ENCODE measurements at regions not wholly inside any gene's neighbourhood (a gene's known extent, or its start where the extent isn't known, plus 50 kb on each side); places are given as distances from the start of the nearest gene placed in this dataset.
A peak's percentile ranks its signal among the peaks of the same experiment; 100 is the strongest.
"Not testable (repeated sequence)": the region's sequence is repeated elsewhere in the genome, so short reads cannot be mapped to it uniquely, and the experiment has no call there.

DNA sequence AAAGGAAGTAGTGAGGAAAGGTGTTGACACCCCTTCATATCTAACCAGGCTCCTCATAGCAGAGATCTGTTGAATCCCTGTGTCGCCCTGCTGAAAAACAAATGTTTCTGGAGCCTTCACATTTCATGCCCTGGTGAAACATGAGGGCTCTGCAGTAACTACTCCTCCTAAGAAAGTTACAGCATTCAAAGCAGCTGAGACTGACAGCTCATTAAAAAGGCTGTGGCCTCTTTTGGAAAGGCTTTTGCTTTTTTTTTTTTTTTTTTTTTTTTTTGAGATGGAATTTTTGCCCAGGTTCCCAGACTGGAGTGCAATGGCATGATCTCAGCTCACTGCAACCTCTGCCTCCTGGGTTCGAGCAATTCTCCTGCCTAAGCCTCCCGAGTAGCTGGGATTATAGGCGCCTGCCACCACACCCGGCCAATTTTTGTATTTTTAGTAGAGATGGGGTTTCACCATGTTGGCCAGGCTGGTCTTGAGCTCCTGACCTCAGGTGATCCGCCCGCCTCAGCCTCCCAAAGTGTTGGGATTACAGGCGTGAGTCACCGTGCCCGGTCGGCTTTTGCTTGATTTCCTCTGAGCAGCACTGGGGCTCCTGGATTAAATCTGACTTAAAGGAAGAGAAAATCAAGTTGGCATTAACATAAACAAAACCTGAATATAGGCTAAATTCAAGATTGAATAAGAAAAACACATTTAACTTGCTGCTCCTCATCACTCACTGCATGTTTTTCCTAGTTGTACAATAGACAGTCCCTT, 112.9 kb downstream of the PCSK1 start:
- FAIRE-seq = not testable (repeated sequence)

DNA sequence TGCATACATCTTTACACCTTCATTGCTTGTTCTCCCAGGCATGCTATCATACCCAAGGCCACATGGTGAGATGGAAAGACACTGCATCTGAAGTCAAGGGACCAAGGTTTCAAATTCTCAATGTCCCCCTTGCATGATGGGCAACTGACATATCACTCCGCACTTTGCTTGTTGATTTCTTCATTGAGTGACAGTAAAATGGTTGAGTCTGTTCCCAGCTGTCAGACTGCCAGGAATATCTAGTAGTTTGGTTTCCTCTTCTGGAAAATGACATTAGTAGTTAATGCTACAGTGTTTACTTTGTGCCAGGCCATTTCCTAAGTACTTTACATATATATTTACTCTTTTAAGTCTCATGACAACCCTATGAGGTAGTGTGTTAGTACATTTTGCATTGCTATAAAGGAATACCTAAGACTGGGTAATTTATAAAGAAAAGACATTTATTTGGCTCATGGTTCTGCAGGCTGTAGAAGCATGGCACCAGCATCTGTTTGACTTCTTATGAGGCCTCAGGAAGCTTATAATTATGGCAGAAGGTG, 114.4 kb downstream of the PCSK1 start:
- no peak for FAIRE-seq

DNA sequence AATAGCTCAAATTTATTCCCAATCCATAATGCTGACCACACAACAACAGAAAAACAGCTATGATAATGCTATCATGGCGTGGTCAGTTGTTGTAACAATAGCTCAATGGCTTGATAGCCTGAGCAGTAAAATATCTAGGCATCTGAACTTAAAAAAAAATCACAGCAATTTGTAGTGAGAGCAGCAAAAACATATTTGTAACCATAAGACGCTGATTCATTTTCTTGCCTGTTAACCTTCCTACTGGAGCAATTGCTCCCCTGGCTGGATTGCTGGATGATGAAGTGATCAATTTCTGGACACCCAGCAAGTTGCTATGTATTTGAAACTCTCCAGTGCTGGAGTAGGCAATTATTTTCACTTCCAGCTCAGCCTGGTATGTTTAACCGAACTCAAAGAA, 115.1 kb downstream of the PCSK1 start:
- no peak for FAIRE-seq

DNA sequence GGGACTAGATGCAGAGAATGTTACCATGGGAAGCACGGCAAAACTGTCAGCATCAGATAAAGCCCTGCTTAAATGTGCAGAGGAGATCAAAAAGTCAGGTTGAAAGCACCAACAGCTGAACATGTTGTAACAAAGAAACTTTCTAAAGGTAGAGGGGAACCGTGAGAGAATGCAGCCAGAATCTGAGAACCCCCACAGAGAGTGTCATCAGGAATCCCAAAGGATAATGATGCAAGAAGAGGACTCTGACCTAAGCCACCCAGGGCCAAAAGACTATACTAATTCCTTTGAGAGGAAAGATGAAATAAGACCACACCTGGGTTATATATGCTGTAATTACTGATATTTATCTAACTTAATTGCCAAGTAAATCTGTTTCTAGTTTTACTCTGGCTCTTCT, 116.6 kb downstream of the PCSK1 start:
- no peak for FAIRE-seq

DNA sequence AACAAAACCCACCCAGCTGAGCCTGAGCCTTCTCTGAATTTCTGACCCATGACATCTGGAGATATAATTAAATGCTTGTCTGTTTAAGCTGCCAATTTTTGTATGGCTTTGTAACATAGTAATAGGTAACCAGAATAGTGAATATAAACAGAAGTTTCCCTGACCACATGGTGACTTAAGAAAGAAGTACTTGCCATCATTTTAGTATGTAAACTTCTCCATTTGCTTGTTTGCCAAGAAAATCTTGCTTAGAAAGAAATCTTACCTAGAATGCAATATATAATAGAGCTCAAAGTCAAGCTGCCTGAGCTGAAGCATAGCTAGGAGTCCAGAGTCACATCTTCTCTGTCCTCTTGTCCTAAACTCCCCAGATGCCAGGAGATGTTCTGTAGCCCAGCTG, 117.0 kb downstream of the PCSK1 start:
- no peak for FAIRE-seq

DNA sequence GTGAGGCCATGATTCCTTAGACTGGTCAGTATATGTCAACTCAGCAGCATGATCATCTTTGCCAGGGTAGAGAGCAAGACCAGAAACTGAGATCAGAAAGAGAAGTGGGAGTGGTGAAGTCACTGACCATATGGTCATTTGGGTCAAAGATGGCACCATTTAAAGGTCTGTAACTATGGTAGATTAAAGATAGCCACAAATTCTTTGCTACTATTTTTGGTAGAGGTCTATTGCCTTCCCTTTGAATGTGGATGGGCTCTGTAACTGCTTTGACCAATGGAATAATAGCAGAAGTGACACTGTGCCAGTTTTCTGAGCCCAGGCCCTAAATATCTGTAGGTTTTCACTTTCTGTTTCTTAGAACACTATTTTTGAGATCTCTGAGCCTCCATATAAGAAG, 117.6 kb downstream of the PCSK1 start:
- FAIRE-seq = no peak

DNA sequence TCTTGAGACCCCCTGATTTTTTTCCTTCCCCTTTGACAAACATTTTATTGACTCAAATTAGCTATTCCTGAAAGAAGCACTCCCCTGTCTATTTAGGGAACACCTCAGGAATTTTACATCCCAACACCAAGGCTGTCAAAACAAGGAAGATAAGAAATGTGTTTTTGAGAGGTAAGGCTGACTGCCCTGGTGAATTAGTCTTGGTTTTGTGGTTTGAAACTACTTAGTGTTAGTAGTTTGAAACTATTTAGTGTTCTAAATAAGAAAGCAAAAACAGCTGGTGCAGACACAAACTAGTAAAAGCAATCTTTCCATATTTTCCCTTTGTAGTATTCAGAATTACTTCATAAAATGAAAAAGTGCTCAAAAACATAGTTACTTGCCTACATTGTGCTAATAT, 120.7 kb downstream of the PCSK1 start:
- no peak for FAIRE-seq

DNA sequence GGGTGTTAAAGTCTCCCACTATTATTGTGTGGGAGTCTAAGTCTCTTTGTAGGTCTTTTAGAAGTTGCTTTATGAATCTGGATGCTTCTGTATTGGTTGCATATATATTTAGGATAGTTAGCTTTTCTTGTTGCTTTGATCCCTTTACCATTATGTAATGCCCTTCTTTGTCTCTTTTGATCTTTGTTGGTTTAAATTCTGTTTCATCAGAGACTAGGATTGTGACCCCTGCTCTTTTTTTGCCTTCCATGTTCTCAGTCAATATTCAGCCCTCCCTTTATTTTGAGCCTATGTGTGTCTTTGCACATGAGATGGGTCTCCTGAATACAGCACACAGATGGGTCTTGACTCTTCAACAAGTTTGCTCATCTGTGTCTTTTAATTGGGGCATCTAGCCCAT, 126.0 kb downstream of the PCSK1 start:
- FAIRE-seq = not testable (repeated sequence)

DNA sequence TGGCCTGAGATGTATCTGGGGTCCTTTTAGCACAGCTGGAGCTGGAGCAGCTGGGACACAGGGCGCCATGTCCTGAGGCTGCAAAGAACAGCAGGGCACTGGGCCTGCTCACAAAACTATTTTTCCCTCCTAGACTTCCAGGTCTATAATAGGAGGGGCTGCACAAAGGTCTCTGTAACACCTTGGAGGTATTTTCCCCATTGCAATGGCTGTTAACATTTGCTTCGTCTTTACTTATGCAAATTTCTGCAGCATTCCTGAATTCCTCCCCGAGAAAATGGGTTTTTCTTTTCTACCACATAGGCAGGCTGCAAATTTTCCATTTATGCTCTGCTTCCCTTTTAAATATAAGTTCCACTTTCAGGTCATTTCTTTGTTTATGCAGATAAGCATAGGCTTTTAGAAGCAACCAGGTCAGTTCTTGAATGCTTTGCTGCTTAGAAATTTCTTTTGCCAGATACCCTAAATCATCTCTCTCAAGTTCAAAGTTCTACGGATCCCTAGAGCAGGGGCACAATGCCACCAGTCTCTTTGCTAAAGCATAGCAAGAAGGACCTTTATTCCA, 130.8 kb downstream of the PCSK1 start:
- no peak for FAIRE-seq

DNA sequence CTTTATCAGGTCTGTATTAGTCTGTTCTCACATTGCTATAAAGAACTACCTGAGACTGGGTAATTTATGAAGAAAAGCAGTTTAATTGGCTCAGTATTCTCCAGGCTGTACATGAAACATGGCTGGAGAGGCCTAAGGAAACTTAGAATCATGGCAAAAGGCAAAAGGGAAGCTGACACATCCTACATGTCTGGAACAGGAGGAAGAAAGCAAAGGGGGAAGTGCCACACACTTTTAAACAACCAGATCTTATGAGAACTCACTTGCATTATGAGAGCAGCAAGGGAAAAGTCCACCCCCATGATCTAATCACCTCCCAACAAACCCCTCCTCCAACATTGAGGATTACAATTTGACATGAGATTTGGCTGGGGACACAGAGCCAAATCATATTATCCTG, 132.1 kb downstream of the PCSK1 start:
- FAIRE-seq = no peak

DNA sequence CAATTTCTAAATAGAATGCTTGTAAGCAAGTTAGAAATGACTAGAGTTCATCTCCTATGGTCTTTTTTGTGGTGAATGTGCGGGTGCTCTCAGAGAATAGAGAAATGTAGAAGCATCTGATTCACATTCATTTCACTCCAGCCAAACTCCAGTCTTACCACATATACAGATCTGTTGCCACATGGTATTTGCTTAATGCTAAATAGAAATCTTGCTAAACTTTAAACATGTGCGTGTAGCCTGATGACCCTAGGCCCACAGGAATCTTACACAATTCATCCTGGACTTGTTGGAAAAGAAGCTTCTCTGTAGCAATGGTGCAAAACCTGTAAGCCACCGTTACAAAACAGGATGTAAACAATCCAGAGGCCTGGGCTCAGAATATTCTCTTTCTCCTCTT, 135.2 kb downstream of the PCSK1 start:
- no peak for FAIRE-seq

DNA sequence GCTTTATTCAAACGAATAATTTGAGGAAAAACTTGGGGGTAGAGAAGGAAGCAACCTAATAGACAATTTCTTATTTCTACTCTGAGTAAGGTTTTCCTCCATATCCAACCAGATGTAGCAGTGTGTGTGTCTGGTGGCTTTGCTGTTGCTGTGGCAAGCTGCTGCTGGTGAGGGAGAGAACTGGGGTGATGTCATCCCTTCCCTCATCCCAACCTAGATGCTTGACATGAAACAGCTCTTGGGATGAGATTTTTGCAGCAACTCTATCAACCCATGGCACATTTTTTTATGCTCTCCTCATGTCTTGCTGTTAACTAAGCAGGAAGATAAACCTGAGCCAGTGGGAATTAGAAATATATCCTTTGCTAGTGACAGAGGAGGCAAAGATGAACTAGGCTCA, 135.8 kb downstream of the PCSK1 start:
- FAIRE-seq = peak; percentile 9

DNA sequence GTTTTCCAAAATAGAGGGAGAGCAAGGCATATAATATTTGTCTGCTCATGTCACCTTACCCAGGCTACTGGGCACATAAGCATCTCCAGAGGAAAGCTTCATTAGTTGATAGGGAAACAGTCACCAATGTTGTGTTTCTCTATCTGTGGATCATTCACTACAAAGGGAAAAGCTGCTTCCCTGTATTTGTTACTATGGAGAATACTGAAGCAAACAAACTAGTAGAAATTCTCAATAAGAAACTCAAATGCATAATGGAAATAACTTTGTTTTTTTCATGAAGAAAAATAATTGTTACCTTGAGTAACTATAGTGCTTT, 138.2 kb downstream of the PCSK1 start:
- FAIRE-seq = peak; percentile 90

DNA sequence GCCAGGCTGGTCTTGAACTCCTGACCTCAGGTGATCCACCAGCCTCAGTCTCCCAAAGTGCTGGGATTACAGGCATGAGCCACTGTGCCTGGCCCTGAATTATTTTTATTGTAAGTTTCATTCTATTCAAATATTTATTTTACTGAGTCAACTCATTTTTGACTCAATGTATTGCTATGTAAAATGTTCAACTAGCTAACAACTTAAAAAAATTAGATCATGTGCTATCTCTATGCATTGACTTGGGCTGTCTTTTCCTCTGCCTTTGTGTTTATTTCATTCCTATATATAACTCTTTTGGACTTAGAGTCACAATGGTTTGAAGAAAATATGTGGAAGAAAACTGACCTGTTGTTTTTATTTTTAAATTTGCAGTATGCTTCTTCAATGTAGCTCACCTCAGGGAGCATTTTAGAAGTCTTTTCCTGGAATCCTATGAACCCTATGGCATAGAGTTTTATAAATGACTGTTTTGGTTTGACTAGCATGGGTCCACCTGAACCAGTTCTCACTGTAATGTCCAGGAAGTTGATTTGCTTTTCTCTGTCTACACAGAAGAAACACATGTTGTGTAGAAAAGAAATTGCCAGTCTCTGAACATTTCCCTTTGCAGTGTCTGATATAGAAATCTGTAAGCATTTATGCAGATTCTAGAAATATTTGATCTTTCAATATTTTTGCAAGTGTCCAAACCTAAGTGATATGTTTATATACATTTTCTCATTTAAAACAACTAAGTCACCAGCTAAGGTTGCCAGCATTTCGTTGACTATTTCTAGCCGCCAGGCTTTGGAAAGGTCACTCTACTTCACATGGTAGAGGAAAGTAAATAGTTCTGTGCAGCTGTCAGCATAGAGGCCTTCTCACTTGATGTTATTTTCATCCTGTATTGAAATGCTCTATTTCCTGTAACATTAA, 138.8 kb downstream of the PCSK1 start:
- no peak for FAIRE-seq

DNA sequence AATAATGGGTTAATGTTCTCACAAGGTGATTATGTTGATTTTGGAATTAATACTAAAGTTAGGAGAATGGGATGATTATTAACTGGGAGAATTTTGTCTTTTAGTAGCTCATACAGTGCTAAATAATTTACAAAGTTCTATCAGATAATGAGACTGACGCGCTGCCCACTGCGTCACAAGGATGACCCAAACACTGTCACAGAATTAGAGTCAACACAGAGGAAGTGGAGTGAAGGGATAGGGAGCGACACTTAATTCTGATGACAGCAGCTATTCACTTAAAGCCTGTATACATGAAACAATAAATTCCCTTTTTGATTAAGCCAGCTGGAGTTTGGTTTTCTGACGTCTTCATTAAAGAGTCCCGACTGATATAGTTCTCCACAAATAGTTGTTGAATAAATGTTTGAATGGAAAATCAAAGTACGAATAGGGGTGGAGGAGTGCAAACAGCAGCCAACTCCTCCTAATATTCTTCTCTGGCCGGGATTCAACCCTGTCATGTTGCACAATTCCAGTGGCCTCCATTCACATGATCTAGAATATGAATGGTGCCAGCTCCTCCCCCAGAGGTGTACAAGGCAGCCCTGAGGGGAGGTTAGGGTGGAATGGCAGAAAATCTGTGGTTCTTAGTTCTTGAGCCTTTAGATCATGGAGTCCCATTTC, 140.3 kb downstream of the PCSK1 start:
- FAIRE-seq = no peak

DNA sequence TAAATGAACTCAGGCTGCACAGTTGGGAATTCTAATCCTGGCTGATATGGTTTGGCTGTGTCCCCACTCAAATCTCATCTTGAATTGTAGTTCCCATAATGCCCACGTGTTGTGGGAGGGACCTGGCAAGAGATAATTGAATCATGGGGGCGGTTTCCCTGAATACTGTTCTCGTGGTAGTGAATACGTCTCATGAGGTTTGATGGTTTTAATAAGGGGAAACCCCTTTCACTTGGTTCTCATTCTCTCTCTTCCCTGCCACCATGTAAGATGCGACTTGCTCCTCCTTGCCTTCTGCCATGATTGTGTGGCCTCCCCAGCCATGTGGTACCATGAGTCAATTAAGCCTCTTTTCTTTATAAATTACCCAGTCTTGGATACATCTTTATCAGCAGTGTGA, 143.8 kb downstream of the PCSK1 start:
- FAIRE-seq = not testable (repeated sequence)

DNA sequence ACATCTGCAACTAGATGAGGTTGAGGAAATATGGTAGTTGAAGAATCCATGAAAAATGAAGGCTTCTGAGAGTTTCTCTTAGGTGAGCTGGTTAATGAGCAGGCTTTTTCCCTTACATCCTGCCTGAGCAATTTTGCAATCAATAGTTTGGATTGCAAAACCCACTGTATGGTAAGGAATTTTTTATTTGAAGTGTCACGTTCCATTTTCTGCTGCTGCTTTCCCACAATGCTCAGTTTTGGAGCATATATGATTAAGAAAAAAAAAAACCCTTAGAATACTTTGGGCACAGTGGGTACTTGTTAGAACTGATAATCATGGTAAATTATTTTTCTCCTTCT, 144.2 kb downstream of the PCSK1 start:
- FAIRE-seq = no peak

DNA sequence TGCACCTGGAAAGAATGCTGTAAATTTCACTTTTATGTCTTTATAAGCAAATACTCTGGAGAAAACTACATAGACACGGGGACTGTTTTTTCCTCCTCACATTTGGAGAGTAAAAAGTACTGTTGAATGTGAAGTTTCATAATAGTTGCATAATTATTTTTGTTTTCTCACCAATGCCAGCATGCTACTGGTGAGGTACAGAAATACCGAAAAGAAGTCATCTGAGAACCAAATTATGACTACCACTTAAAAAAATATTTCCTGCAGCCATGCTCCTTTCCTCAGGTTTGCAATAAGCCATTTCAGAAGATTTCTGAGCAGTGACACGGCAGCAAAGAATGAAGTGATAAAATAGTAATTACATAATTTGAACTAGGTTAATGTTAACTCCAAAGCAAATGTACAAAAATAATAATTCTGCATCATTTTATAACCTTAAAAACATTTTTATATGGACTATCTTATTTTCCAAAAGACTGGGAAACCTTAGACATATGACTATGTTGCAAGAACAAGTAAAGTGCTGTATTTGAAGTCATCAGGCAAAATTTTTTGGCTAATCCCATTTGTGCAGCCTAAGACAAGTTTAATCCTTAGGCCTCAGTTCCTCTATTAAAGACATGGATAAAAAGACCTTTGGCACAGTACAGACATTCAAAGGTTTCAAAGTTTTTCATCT, 144.7 kb downstream of the PCSK1 start:
- FAIRE-seq = no peak

DNA sequence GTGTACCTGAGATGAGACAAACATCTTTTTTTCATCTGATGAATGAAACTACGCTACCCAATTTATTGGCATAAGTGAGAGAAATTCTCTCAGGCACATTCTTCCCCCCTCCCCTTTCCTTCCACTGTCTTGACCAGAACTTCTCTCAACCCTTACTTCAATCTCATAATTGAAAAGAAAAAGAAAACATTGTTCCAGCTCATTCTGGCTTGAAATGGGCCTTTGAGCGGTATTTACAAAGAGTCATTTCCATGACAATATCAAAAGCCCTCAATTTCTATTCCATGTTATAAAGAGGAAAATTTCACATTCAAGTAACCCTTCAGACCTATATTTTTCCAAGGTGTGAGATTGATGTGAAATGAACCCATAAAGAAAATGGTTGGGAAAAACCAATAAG, 145.9 kb downstream of the PCSK1 start:
- FAIRE-seq = no peak

DNA sequence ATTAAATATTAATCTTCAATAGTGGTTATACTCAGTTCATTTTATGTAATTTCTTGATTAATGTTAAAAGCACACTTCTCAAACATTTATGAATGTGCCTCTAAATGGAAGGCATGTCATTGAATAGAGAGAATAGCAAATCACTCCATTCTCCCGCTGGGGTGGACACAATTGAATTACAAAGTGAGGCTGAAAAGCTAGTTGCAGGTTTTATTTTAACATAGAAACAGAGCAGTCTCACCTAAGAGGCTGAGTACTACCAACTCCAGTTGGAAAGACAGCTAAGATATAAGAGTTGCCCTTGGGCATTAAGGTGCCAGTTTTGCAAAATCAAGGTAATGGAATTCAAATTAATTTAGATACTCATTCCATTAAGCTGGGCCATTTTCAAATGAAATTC, 147.2 kb downstream of the PCSK1 start:
- FAIRE-seq = no peak

DNA sequence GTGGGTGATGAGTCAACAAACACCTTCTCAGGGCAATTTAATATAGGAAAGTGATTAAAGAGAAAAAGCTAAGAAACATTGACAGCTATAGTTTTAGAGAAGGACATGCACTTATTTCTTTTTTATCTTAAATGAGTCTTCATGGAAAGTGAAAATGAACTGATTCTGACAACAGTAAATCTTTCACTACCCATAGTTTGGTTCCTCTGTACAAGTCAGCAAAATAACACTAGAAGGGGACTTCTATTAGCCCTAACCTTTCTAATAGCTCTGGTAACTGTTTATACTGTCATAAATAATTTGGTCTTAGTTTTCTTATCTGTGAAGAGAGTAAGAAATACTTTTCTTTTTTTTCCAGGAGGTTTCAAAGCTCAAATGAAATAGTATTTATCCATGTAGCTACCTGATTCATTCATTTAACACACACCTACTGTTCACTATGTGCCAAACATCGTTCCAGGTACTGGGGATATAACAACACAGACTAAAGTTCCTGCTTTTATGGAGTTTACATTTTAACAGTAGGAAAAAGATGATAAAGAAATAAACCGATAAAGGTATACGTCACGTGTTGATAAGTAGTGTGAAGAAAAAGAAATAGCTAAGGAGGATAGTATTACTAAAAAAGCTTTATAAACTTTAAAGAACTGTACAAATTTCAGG, 148.2 kb downstream of the PCSK1 start:
- FAIRE-seq = no peak

DNA sequence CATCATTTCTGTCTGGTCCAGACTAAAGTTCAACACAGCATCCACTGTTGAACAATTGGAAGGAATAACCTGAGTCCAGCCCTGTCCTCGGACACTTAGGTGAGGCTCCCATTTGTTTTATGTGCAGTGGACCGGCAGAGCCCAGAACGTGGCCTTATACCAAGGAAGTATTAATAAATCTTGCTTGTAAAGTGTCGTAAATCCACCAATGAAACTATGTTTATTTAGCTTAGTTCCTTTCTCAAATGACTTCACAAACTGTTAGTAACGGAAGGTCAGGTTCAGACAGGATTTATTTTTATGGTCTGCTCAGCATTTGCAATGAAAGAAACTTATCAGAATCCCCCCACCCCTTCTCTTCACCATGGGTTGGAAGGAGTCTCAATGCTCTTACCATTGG, 149.5 kb downstream of the PCSK1 start:
- no peak for FAIRE-seq
